ENCODE measurements at regions not wholly inside any gene's neighbourhood (a gene's known extent, or its start where the extent isn't known, plus 50 kb on each side); places are given as distances from the start of the nearest gene placed in this dataset.

- no peak overlapping the region for H3K27ac ChIP-seq
- no peak for TF ChIP-seq CTCF (IDR thresholded peaks at IDR 0.05)
- TF ChIP-seq ZFX (IDR thresholded peaks at IDR 0.05; ENCODE audit: borderline replicate concordance), result no peak
Observed at GRCh38 chr5:18321262-18321942, 687.1 kb downstream of the TAF11L14 start.

DNA sequence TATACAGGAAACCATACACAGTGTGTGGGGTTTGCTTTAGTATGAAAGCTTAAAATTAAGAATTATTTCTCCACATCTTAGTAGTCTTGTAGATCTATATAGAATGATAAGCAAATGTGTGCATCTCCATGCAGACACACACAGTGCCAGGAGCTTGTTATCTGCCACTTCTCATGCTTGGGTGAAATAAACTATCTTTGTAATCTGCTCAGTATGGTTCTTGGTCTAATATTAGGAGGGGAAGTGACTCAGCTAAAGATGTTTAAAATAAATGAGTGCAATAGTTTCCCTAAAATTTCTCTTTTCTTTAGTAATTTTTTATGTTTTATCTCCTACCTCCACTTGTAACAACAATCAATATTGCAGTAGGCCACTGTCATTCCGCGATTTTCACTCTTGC is 689.6 kb downstream of the TAF11L14 start:
- no peak overlapping the region for H3K27ac ChIP-seq
- TF ChIP-seq ZFX (IDR thresholded peaks at IDR 0.05; ENCODE audit: borderline replicate concordance), result no peak

GRCh38 chr5:18325431-18325830 is 691.2 kb downstream of the TAF11L14 start:
- no peak overlapping the region for H3K27ac ChIP-seq
- TF ChIP-seq CTCF (IDR thresholded peaks at IDR 0.05), result no peak
- TF ChIP-seq ZFX (IDR thresholded peaks at IDR 0.05; ENCODE audit: borderline replicate concordance), result no peak

- no peak overlapping the region for H3K27ac ChIP-seq
Observed at GRCh38 chr5:18329328-18329727, 695.1 kb downstream of the TAF11L14 start.

GRCh38 chr5:18333841-18334240 is 699.6 kb downstream of the TAF11L14 start:
- TF ChIP-seq CTCF (IDR thresholded peaks at IDR 0.05), result no peak
- TF ChIP-seq ZFX (IDR thresholded peaks at IDR 0.05; ENCODE audit: borderline replicate concordance), result no peak
- no peak overlapping the region for H3K27ac ChIP-seq

More at GRCh38 chr5:18329328-18329727, 695.1 kb downstream of the TAF11L14 start:
- no peak for TF ChIP-seq ZFX (IDR thresholded peaks at IDR 0.05; ENCODE audit: borderline replicate concordance)
- TF ChIP-seq CTCF (IDR thresholded peaks at IDR 0.05), result no peak

DNA sequence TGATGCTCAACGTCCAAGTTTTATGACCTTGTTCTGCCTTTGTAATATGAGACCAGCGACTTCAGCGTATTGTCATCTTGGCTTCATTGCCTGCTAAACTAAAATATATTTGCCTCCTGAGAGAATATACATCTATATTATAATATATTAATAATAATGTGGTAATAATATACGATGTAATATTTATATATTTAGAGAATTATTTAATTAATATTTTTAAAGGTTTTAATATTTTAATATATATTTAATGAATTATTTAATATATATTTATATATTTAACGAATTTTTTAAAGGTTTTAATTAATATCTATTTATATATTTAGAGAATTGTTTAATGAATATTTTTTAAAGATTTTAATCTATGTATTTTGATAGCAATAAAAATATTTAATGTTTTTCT is 700.7 kb downstream of the TAF11L14 start:
- TF ChIP-seq ZFX (IDR thresholded peaks at IDR 0.05; ENCODE audit: borderline replicate concordance) (no peak), CTCF (IDR thresholded peaks at IDR 0.05) (no peak)
- H3K27ac ChIP-seq, result no peak overlapping the region

DNA sequence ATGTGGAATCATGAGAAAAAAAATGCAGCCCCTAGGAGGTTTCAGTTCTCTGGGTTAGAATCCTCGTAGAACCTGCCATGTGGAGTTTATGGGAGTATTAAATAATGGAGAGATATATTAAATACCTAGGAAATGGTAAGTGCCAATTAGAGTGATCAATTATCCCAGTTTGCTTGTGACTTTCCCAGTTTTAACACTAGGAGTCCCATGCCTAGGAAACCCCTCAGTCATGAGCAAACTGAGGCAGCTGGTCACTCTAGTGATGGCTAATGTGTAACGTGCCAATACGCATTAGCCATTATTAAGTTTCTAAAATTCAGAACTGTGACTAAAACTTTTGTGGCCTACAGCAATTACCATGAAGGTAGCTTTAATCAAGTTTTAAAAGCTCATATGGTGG is 720.6 kb downstream of the TAF11L14 start:
- H3K27ac ChIP-seq, result no peak overlapping the region
- TF ChIP-seq ZFX (IDR thresholded peaks at IDR 0.05; ENCODE audit: borderline replicate concordance), result no peak
- no peak for TF ChIP-seq CTCF (IDR thresholded peaks at IDR 0.05)

GRCh38 chr5:18357486-18357885 is 723.2 kb downstream of the TAF11L14 start:
- TF ChIP-seq ZFX (IDR thresholded peaks at IDR 0.05; ENCODE audit: borderline replicate concordance), result no peak
- TF ChIP-seq CTCF (IDR thresholded peaks at IDR 0.05), result no peak

More at GRCh38 chr5:18357486-18357885, 723.2 kb downstream of the TAF11L14 start:
- no peak overlapping the region for H3K27ac ChIP-seq

All from 22Rv1 (cell line).